GM12801 (cell line): ENCODE measurements at regions not wholly inside any gene's neighbourhood (a gene's known extent, or its start where the extent isn't known, plus 50 kb on each side); places are given as distances from the start of the nearest gene placed in this dataset.

Experiments used
- TF ChIP-seq, protein P1 (sequence below): IDR thresholded peaks from one replicate; pipeline ENCODE4 v1.5.1; 2011; ENCODE audit warnings: control low read depth; ENCODE audit not compliant: insufficient read length; ENCODE audit errors: extremely low read depth

DNA sequence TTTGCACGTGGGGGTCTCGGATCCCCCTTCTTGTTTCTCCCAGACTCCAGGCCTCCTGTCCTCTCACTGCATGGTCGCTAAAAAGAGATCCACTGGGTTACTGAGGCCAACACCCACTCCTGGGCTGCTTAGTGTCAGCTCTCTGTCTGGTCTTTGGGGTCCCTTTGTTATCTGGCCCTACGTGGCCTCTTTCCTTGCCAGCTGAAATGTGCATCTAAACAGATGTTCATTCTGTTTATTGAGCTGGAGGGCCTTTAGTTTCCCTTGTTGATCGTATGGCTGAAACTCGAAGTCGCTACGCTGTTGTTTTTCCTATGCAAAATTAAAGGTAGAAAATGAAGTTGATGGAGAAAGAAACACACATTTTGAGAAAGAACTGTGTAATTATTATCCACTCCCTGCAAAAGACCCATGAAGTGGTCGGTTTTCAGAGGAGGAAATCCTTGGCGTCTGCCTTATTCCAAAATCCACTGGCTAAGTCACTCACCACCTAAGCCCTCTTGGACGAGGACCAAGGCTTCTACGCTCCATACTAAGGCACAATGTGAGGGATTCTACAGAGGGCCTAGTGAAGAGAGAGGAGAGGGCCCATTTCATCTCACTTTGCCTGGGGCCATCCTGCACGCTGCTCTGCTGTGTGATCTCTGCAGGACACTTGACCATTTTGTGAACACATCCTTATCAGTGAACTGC, 105.3 kb downstream of the GLI2 start:
- TF ChIP-seq, protein P1, sequence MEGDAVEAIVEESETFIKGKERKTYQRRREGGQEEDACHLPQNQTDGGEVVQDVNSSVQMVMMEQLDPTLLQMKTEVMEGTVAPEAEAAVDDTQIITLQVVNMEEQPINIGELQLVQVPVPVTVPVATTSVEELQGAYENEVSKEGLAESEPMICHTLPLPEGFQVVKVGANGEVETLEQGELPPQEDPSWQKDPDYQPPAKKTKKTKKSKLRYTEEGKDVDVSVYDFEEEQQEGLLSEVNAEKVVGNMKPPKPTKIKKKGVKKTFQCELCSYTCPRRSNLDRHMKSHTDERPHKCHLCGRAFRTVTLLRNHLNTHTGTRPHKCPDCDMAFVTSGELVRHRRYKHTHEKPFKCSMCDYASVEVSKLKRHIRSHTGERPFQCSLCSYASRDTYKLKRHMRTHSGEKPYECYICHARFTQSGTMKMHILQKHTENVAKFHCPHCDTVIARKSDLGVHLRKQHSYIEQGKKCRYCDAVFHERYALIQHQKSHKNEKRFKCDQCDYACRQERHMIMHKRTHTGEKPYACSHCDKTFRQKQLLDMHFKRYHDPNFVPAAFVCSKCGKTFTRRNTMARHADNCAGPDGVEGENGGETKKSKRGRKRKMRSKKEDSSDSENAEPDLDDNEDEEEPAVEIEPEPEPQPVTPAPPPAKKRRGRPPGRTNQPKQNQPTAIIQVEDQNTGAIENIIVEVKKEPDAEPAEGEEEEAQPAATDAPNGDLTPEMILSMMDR = no peak

DNA sequence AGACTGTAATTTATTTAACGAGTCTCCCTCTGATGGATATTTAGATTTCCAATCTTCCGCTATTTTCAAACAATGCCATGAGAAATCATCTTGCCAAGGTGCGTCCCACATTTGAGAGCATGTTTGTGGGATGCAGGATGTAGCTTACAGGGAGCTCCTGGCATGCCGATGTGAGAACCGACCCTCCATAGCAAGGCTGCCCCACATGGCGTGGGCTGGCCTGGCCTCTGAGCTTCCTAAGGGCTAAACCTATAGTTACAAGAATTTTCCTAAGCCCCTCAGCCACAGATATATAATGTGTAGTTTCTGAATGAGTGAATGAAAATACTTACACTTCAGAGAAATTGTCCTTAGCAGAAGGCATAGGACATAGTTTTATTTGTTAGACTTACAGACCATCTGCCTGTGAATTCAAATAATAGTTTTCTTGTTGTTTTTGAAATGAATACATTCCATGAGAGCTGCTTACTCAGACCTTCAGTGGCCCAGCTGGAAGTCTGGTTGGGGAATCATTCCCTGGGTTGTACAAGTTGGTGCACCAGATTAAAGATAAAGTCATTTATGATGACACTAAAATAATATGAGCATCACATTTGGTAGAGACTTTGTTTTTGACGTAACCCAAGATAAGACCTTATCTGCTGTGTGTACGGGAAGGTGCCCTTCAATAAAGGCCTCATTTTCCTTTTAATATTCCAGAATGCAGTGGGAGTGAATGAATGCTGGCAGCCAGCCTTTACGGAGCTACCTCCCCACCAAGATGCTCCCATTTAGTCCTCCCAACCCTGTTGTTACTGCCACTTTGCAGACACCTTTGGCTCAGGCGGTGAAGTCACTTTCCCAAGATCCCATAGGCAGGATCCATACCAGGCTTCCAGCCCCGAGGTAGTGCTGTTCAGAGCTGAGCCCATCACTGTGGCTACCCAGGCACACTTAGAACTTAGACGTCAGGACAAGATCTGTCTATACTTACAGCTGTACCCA, 107.1 kb downstream of the GLI2 start:
- TF ChIP-seq, protein P1 = no peak

DNA sequence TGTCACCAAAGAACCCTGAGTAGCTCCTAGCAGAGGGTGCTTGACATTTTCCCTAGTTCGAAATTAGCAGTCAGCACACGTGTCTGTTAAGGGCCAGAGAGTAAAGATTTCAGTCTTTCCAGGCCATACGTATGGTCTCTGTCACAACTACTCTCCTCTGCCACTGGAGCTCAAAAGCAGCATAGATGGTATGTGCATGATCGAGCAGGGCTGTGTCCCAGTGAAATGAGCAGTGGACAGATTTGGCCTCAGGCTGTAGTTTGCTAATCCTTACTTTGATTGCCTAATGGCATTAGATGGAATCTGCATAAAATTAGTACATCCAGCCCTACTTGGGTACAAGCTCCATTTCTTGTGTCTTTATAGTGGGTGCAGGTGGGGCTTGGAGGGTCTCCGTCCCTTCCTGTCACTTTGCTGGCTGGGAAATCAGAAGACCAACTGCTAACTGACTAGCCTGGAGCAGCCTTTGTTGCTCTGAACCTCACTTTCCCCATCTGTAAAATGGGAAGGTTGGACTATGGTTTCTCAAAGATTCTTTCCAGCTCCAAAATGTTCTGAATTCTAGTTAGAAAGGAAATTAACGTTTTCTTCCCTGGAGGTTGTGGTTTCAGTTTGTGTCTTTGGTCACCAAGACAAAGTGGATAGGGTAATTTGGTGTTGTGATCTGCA, 108.5 kb downstream of the GLI2 start:
- TF ChIP-seq, protein P1 = no peak

DNA sequence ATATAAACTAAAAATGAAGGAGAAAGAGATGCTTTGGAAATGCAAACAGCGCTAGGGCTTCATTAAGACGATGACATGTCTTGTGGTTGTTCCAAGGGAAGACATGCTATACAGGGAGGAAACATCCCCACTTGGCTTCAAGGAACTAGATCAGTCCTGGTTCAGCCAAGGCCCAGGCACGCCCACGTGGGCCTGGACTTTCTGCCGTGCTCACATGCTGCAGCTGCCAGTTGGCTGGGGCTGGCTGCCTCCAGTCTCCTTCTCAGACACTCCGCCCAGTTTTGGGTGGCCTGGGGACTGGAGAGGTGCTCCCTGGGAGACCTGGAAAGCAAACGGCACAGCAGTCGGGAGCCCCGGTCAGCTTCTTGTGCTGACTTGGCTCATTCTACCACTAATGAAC, 109.6 kb downstream of the GLI2 start:
- TF ChIP-seq, protein P1 = no peak

DNA sequence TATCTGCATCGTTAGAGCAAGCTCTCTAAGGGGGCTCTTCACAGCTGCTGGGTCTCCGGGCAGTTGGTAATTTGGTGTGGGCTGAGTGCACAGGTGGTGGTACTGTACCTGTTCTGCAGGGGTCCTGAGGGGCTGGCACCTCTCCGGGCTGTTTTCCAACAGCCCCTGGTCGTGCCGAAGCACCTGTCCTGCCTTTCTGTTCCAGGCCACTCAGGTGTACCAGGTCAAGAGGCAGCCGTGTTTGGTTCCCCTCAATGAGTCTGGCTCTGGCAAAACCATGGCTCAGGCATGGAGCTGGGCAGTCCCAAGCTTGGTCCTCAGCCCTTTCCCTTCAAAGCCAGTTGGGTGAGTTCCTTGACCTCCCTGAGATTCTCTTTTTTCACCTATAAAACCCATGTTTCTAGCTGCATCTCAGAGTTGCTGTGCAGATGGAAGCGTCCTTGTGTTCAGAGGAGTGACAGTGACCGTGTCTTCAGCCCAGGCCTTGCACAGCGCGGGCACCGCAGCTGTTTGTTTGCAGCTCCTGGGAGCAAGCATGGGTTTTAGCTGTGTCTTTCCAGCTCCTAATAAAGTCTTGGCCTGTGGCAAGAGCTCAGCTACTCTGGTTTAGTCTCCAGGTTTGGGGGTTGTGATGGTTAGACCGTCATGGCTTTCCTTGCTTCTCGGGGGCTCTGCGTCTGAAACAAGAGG, 110.9 kb downstream of the GLI2 start:
- TF ChIP-seq, protein P1 = no peak

DNA sequence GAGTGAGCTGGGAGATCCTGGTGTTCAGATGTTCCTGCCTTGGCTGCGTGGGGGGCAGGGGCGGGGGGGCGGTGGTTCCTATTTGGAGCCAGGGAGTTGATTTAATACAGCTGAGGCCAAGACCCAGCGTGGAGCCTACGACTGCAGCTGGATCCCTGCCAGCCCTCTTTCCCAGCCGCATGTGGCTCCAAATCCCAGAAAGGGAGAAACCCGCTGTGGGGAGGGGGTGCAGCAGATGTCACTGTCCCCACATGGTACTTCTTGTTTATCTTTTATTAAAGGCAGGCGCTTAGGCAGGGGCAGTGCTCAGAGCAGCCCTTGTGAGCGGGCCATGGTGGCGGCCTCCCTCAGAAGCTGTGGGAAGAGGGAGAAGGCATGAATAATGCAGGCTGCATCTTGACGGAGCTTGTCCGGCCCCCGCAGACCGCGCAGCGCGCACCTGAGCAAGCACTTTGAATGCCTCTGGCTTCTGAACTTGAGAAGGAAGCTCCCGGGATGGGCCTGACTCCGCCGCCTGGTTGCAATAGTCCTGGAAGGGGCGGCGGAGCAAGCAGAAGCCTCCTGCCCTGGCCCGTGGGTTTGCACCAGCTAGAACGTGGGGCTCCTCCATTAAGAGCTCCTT, 112.1 kb downstream of the GLI2 start:
- TF ChIP-seq, protein P1 = no peak
